Limb (tissue), 2 donors: ENCODE measurements at regions not wholly inside any gene's neighbourhood (a gene's known extent, or its start where the extent isn't known, plus 50 kb on each side); places are given as distances from the start of the nearest gene placed in this dataset.

Experiments
- DNase-seq, 2 donors: peaks; one replicate each; pipeline ENCODE4 v3.0.0-alpha.2; 2016; ENCODE audit errors: extremely low spot score in 2 of 2

- DNase-seq, result no peak
Measured at GRCh38 chr2:53265544-53266299, 501.9 kb upstream of the CHAC2 start.

GRCh38 chr2:53260568-53260967 lies 507.0 kb upstream of the CHAC2 start:
- DNase-seq, result no peak

DNA sequence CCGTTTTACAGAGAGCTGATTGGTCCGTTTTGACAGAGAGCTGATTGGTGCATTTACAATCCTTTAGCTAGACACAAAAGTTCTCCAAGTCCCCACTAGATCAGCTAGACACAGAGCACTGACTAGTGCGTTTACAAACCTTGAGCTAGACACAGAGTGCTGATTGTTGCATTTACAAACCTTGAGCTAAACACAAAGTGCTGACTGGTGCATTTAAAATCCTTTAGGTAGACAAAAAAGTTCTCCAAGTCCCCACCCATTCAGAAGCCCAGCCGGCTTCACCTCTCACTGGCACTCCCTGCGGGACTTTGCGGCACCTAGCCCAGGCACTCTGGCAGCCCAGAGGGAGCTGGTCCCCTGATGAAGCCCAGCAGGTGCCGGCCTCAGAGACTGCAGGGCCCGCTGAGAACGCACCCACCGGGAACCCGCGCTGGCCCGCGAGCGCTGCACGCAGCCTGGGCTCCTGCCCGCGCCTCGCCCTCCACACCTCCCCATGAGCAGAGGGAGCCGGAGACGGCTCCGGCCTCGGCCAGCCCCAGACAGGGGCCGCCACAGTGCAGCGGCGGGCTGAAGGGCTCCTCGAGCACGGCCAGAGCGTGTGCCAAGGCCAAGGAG lies 508.1 kb upstream of the CHAC2 start:
- DNase-seq, result no peak

- no peak for DNase-seq
Measured at GRCh38 chr2:53257287-53257686, 510.3 kb upstream of the CHAC2 start.

GRCh38 chr2:53253244-53253643 lies 514.4 kb upstream of the CHAC2 start:
- no peak for DNase-seq

GRCh38 chr2:53252115-53252514 lies 515.5 kb upstream of the CHAC2 start:
- DNase-seq, result no peak

DNA sequence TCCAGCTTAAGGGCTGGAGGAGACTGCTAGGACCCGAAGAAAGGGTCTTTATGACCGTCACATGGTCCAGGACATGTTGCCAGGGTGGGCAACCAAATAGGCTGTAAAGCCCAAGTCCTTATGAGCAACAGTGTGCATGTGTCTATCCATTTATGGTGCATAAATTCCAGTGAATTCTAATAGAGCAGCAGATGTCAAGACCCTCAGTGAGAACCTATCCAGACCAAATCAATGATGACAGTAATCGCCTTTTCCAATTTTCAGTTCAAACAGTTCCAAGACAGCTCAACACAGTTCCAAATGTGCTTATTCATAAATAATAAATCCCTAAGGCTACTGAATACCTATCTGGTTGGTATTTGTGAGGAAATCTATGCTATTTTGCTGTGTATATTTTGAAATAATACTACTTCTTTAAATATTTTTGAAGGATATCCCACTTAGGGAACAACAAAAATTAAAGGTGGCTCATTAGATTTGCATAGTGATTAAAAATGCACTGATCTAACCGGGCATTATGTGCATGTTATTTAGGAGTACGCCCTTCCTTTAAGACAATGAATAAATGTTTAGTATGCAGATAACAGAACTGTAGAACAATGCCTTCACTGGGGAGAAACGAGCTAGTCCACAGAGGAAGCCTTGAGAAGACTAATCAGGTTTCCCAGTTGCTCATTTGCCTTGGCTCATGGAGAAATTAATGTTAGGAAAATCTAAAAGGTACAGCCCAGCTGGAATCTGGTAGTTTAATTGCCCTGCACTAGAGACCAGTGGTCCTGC lies 519.5 kb upstream of the CHAC2 start:
- DNase-seq, result no peak

GRCh38 chr2:53243430-53243829 lies 524.2 kb upstream of the CHAC2 start:
- no peak for DNase-seq

DNA sequence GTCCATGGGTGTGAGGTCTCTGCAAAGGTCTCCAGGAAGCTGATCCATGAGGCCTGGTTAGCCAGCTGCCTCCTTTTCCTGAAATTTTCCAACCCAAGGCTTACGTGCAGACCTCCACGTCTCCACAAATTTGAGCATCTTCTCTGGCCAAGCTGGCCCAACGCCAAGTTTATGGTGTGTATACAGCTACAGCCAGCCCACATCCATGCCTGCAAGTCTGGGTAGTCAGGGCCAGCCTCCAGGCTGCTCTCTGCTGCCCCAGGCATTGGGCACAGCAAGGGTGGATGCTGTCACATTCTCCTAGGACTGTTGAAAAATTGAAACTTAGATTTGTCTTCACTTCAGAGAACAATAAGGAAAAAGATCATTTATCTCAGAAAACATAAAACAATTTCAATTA lies 525.5 kb upstream of the CHAC2 start:
- DNase-seq, result no peak

DNA sequence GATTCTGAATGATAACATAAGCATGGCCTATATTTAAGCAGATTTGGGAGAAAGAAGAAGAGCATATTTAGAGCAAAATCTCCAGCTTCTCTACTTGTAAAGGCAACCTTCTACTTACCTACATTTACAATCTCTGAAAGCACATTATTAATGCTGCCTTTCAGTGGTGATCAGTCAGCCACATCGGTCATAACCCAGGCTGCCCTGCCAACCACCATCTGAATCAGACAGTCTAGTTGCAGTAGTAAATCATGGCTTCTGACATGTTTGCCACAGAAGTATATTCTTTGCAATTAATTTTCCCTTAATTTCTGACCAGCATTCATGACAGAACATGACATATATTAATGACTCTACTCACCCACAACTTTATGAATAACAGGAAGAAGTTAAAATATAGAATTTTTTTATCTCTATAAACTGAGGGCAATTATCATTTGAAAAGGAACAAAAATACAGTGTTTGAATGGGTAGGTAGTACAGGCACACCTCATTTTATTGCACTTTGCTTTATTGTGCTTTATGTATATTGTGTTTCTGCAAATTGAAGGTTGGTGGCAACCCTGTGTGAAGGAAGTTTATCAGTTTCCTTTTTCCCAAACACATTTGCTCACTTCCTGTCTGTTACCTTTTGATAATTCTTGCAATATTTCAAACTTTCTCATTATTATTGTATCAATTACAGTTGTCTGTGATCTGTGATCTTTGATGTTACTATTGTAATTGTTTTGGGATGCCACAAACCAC lies 531.6 kb upstream of the CHAC2 start:
- DNase-seq, result no peak

DNA sequence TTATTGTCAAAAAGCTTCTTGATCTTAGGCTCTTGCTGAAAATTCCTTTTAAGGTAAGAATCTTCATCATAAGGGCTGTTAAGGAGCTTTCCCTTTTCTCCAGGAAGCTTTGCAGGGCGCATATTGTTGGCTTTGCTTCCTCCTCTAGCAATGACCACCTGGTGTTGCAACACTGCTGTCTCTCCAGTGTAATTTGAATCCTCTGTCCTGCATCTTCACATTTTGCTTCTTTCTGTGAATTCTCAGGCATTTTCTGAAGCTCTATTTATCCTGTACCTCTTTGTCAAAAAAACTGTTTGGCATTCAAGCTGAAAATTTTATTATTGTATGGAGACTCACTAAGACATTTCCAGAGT lies 533.1 kb upstream of the CHAC2 start:
- no peak for DNase-seq

DNA sequence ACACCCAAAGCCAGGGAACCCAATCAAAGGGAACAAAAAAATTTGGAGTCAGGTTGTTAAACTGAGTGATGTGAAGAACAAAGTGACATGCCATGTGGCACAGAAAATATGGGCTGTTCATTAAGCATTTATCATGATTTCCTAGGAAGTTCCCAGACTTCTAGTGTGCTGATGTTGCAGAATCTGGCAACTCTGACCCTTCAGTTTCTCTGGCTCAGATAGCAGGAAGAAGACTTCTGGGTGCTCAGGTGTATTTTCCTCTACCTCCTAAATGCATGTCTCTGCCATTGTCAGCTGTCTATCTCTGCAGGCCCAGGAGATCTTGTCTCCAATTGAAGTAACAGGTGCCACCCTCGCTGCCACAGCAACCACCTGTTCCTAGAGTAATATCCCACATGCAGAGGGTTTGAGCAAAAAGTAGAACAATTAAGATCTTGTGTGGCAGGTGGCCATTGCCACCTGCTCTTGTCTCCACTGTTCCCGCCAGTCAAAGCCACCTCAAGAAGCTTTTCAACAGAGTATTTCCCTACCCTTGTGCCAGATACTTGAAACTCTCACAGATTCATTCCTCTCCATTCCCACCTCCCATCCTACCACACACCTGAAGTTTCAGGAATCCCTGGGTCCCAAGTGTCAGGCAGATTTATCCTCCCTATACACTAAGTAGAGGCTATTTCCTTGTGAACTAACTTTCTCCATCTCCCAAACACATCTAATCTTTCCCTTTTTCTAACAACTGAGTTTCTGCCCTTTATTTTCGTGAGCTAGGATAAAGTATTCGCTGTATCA lies 533.7 kb upstream of the CHAC2 start:
- no peak for DNase-seq

- no peak for DNase-seq
Measured at GRCh38 chr2:53231908-53232307, 535.7 kb upstream of the CHAC2 start.

GRCh38 chr2:53230691-53231090 lies 536.9 kb upstream of the CHAC2 start:
- DNase-seq, result no peak

DNA sequence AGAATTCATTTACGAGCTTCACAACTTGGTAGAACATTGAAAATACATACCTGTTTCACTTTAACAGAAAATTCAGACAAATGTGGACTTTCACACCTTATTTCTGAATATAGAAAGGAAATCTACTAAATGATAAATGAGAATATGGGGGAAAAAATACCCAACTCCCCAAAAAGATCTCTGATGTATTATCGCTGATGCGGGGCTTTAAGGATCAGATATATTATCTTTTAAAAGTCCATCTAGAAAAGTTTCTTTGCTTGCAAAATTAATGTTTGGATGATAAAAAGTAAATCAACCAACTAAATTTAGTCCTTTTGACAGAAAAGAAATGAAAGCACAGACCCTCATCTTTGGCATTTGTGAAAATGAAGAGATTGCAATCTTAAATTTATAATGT lies 540.1 kb upstream of the CHAC2 start:
- DNase-seq, result no peak

- no peak for DNase-seq
Measured at GRCh38 chr2:53220969-53221368, 546.6 kb upstream of the CHAC2 start.

DNA sequence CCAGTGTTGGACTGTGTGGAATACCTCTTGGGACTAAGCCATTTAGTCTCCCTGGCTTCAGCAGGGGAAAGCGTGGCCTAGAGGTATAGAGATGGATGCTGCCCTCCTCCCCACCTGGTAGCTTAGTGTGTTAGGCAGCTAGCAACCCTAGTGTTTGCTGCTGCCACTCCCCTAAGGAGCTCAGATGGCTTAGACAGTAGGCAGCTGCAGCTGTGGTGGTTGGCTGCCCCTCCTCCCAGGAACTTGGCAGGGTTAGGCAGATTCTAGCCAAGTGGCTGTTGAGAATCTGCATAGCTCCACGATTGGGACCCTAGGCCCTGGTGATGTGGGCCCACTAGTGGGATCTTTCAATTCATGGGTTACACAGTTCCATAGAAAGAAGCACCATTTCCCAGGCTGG lies 550.4 kb upstream of the CHAC2 start:
- no peak for DNase-seq

DNA sequence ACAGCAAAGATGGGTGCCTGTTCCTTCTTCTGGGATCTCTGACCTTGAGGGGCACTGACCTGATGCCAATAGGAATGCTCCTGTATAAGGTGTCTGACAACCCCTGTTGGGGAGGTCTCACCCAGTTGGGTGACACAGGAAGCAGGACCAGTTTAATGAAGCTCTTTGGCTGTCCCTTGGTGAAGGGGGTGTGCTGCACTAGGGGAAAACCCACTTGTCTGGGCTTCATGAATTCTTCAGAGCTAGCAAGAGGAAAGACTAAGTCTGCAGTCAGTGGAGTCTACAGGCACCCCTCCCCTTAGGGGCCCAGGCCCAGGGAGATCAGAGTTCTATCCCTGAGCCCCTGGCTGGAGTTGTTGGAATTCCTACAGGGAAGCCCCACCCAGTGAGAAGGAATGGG lies 550.8 kb upstream of the CHAC2 start:
- DNase-seq, result no peak

DNA sequence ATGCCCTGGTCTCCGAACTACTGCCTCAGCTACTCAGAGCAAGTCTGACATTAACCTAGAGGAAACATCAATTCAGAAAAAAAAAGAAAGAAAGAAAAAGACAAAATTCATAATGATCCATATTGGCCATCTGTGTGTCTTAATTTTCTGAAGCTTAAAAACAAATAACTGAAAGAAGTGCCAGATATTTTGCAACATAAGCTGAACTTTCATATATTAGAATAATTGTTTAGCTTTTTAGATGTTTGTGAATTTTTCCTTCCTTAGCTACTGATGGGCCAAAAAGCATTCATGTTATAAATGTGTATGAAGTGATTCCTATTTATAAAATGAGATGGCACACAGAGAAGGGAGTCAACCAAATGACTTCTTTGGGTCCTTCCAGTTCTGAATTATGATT lies 555.0 kb upstream of the CHAC2 start:
- no peak for DNase-seq

DNA sequence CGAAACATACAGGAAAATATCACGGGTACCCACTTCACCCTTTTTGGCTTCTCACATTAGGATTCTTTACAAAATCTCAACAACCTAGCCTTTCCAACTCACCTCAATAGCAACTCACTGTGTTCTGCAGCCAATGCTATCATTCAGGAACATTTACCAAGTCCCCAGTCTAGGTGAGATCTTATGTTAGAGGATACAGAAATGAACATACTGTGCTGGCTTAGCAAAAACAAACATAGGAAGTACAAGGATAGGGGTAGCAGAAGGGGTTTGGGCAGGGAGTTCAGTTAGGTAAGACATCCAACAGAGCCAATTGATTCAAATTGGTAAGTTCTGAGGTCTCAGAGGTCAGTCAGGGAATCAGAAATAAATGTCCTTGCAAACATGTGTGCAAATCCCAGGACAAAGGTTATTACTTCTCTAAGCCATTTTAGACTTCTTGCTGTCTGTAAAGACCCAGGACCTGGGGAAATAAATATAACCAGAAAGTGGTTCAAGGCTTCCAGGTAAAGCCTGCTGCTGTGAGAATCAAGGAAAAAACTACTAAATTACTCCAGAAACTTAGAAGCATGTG lies 556.3 kb upstream of the CHAC2 start:
- DNase-seq, result no peak

GRCh38 chr2:53210538-53210937 lies 557.1 kb upstream of the CHAC2 start:
- DNase-seq, result no peak
